Liver (tissue), 8 donors: ENCODE measurements at regions not wholly inside any gene's neighbourhood (a gene's known extent, or its start where the extent isn't known, plus 50 kb on each side); places are given as distances from the start of the nearest gene placed in this dataset.

Source experiments
- DNase-seq: peaks from one replicate; pipeline ENCODE4 v3.0.0-alpha.2; 2017; ENCODE audit warnings: low spot score
- H3K27ac ChIP-seq, 2 donors: one replicate each; pipeline ENCODE4 v1.7.0; 2013; ENCODE audit warnings: inconsistent platforms in 2 of 2, low read length in 2 of 2, control low read depth in 1 of 2, low read depth in 1 of 2, mild to moderate bottlenecking in 1 of 2
- H3K27me3 ChIP-seq, 4 donors: one replicate each; pipeline versions ENCODE4 v1.6.1 to v1.7.0; 2013; ENCODE audit warnings: low read length in 3 of 4, inconsistent platforms in 1 of 4, mild to moderate bottlenecking in 1 of 4, moderate library complexity in 1 of 4; ENCODE audit not compliant: control insufficient read depth in 4 of 4, insufficient read depth in 4 of 4
- H3K36me3 ChIP-seq, 4 donors: one replicate each; pipeline versions ENCODE4 v1.6.1 to v1.7.0; 2013; ENCODE audit warnings: low read length in 3 of 4, mild to moderate bottlenecking in 3 of 4, low read depth in 1 of 4, moderate library complexity in 1 of 4; ENCODE audit not compliant: control insufficient read depth in 4 of 4, insufficient read depth in 3 of 4
- H3K4me1 ChIP-seq, 4 donors: one replicate each; pipeline versions ENCODE4 v1.6.1 to v1.7.0; 2013; ENCODE audit warnings: low read length in 3 of 4, mild to moderate bottlenecking in 3 of 4, moderate library complexity in 1 of 4; ENCODE audit not compliant: control insufficient read depth in 4 of 4, insufficient read depth in 4 of 4
- H3K4me3 ChIP-seq, 3 donors: one replicate each; pipeline versions ENCODE4 v1.6.1 to v1.7.0; 2013; ENCODE audit warnings: low read length in 3 of 3, control low read depth in 1 of 3, low read depth in 1 of 3, mild to moderate bottlenecking in 1 of 3
- H3K9ac ChIP-seq, 2 donors: one replicate each; pipeline ENCODE4 v1.7.0; 2013; ENCODE audit warnings: low read length in 2 of 2, mild to moderate bottlenecking in 2 of 2, moderate library complexity in 2 of 2, control low read depth in 1 of 2, low read depth in 1 of 2
- H3K9me3 ChIP-seq, 4 donors: one replicate each; pipeline versions ENCODE4 v1.6.1 to v1.7.0; 2013; ENCODE audit warnings: low read length in 3 of 4; ENCODE audit not compliant: control insufficient read depth in 4 of 4
- ATF3 ChIP-seq: IDR thresholded peaks from 2 replicates; pipeline ENCODE4 v1.6.1; 2016; ENCODE audit warnings: antibody characterized with exemption
- CTCF ChIP-seq: fragments of 150-350 bp; IDR thresholded peaks from 2 replicates; pipeline ENCODE4 v1.5.1; 2017; ENCODE audit warnings: improper control_type of control experiment, low read depth, low read length; ENCODE audit not compliant: missing input control
- EGR1 ChIP-seq, 2 donors: IDR thresholded peaks; 2 replicates each; pipeline ENCODE4 v1.6.1; 2016 to 2018; ENCODE audit warnings: antibody characterized with exemption in 2 of 2, low read depth in 2 of 2
- FOXA1 ChIP-seq: IDR thresholded peaks from 2 replicates; pipeline ENCODE4 v1.6.1; 2016; ENCODE audit warnings: antibody characterized with exemption
- FOXA2 ChIP-seq: IDR thresholded peaks from 2 replicates; pipeline ENCODE4 v1.6.1; 2016; ENCODE audit warnings: antibody characterized with exemption
- GABPA ChIP-seq, 2 donors: IDR thresholded peaks in 1 of 2; conservative IDR thresholded peaks in 1 of 2; 2 replicates each; pipeline ENCODE4 v1.6.1; 2016; ENCODE audit warnings: antibody characterized with exemption in 2 of 2, mild to moderate bottlenecking in 1 of 2, moderate library complexity in 1 of 2
- HNF4A ChIP-seq, 2 donors: conservative IDR thresholded peaks; 2 replicates each; pipeline ENCODE4 v1.6.1; 2016; ENCODE audit warnings: antibody characterized with exemption in 2 of 2, mild to moderate bottlenecking in 2 of 2
- HNF4G ChIP-seq: IDR thresholded peaks from 2 replicates; pipeline ENCODE4 v1.6.1; 2016; ENCODE audit warnings: antibody characterized with exemption
- JUND ChIP-seq, 2 donors: IDR thresholded peaks; 2 replicates each; pipeline ENCODE4 v1.6.1; 2016; ENCODE audit warnings: antibody characterized with exemption in 2 of 2
- MAX ChIP-seq: IDR thresholded peaks from 2 replicates; pipeline ENCODE4 v1.6.1; 2016; ENCODE audit warnings: antibody characterized with exemption
- NR2F2 ChIP-seq: IDR thresholded peaks from 2 replicates; pipeline ENCODE4 v1.6.1; 2016; ENCODE audit warnings: antibody characterized with exemption
- RAD21 ChIP-seq, 2 donors: IDR thresholded peaks; 2 replicates each; pipeline ENCODE4 v1.6.1; 2016; ENCODE audit warnings: antibody characterized with exemption in 2 of 2, mild to moderate bottlenecking in 2 of 2
- REST ChIP-seq: IDR thresholded peaks from 2 replicates; pipeline ENCODE4 v1.6.1; 2016; ENCODE audit warnings: antibody characterized with exemption, mild to moderate bottlenecking
- RXRA ChIP-seq, 2 donors: IDR thresholded peaks; 2 replicates each; pipeline ENCODE4 v1.6.1; 2017 to 2018; ENCODE audit warnings: antibody characterized with exemption in 2 of 2, mild to moderate bottlenecking in 1 of 2
- SP1 ChIP-seq: IDR thresholded peaks from 2 replicates; pipeline ENCODE4 v1.6.1; 2018; ENCODE audit warnings: antibody characterized with exemption, mild to moderate bottlenecking
- TAF1 ChIP-seq: conservative IDR thresholded peaks from 2 replicates; pipeline ENCODE4 v1.6.1; 2016; ENCODE audit warnings: antibody characterized with exemption, mild to moderate bottlenecking
- YY1 ChIP-seq: IDR thresholded peaks from 2 replicates; pipeline ENCODE4 v1.6.1; 2016; ENCODE audit warnings: antibody characterized with exemption, mild to moderate bottlenecking
- ZBTB33 ChIP-seq: IDR thresholded peaks from 2 replicates; pipeline ENCODE4 v1.6.1; 2016; ENCODE audit warnings: antibody characterized with exemption
- WGBS: extraction: QIAGEN DNeasy Blood & Tissue Kit; methylation state at CpG from one replicate; pipeline ENCODE4 v1.1.7; 2013; 5-methylcytosine and 5-hydroxymethylcytosine counted together
- donor health status: healthy.
- donor health status: healthy.
- donor health status: healthy.
- donor health status: healthy.
- donor health status: healthy.

GRCh38 chr12:68481181-68481941, 129.3 kb upstream of the RAP1B start (continued):
- TF ChIP-seq FOXA2 = no peak
- no peak for TF ChIP-seq EGR1 (IDR thresholded peaks at IDR 0.05; ENCODE audit: low read depth in 2 of 2)
- TF ChIP-seq ATF3 = no peak

- Histone ChIP-seq H3K9ac (no peak overlapping the region), H3K27me3 (no peaks in the 10 kb centered on the region), H3K4me3 (no peak overlapping the region), H3K9me3 (no peaks in the 10 kb centered on the region), H3K4me1 (no peaks in the 10 kb centered on the region), H3K27ac (no peak overlapping the region), H3K36me3 (no peaks in the 10 kb centered on the region)
- TF ChIP-seq ATF3 (no peak), EGR1 (IDR thresholded peaks at IDR 0.05; ENCODE audit: low read depth in 2 of 2) (no peak), TAF1 (no peak), FOXA1 (no peak), GABPA (IDR thresholded peaks at IDR 0.05 in 1 of 2, conservative IDR thresholded peaks at IDR 0.05 in 1 of 2) (no peak), RAD21 (IDR thresholded peaks at IDR 0.05) (no peak), JUND (IDR thresholded peaks at IDR 0.05) (no peak), ZBTB33 (no peak), RXRA (IDR thresholded peaks at IDR 0.05) (no peak), FOXA2 (no peak), HNF4A (conservative IDR thresholded peaks at IDR 0.05) (no peak), SP1 (no peak), CTCF (no peak), NR2F2 (no peak), MAX (no peak), YY1 (no peak), REST (no peak), HNF4G (no peak)
- DNase-seq = no peak
- WGBS = 89% methylated on average over 1 of the region's 1 CpG
Observed at GRCh38 chr12:68482014-68482413, 128.7 kb upstream of the RAP1B start.
